Endothelial cell (in vitro differentiated cells): ENCODE measurements at regions not wholly inside any gene's neighbourhood (a gene's known extent, or its start where the extent isn't known, plus 50 kb on each side); places are given as distances from the start of the nearest gene placed in this dataset.

ENCODE experiments used
- DNase-seq: peaks from one replicate; pipeline ENCODE4 v3.0.0; 2021; ENCODE audit warnings: low spot score
- H3K27ac Mint-ChIP-seq: one replicate; pipeline ENCODE4 v1.8.0; 2021; ENCODE audit warnings: mixed read lengths, inconsistent platforms; ENCODE audit not compliant: unreplicated experiment
- H3K27me3 Mint-ChIP-seq: one replicate; pipeline ENCODE4 v1.8.0; 2021; ENCODE audit warnings: mild to moderate bottlenecking, moderate library complexity, mixed read lengths, inconsistent platforms; ENCODE audit not compliant: unreplicated experiment
- H3K36me3 Mint-ChIP-seq: one replicate; pipeline ENCODE4 v1.8.0; 2021; ENCODE audit warnings: mild to moderate bottlenecking, low read depth, mixed read lengths, inconsistent platforms; ENCODE audit not compliant: unreplicated experiment
- H3K4me1 Mint-ChIP-seq: one replicate; pipeline ENCODE4 v1.8.0; 2021; ENCODE audit warnings: mild to moderate bottlenecking, mixed read lengths, inconsistent platforms; ENCODE audit not compliant: unreplicated experiment
- H3K4me3 Mint-ChIP-seq: one replicate; pipeline ENCODE4 v1.8.0; 2021; ENCODE audit warnings: mild to moderate bottlenecking, mixed read lengths, inconsistent platforms; ENCODE audit not compliant: unreplicated experiment
- H3K9me3 Mint-ChIP-seq: one replicate; pipeline ENCODE4 v1.8.0; 2021; ENCODE audit warnings: mixed read lengths, inconsistent platforms; ENCODE audit not compliant: unreplicated experiment
- CTCF ChIP-seq: fragments of 200-600 bp; sonication (generic); IDR thresholded peaks from one replicate; pipeline ENCODE4 v1.5.0; 2021; ENCODE audit warnings: antibody characterized with exemption; ENCODE audit not compliant: unreplicated experiment

- Mint-ChIP-seq H3K27me3 (peaks cover 2% of the 10 kb centered on the region), H3K27ac (no peak overlapping the region), H3K4me3 (no peak overlapping the region), H3K36me3 (no peaks in the 10 kb centered on the region), H3K9me3 (no peaks in the 10 kb centered on the region), H3K4me1 (no peaks in the 10 kb centered on the region)
- no peak for DNase-seq
- TF ChIP-seq CTCF, result no peak
Observed at GRCh38 chr21:41605934-41606285, 98.0 kb upstream of the TMPRSS2 start.

GRCh38 chr21:41605178-41605933 lies 97.4 kb upstream of the TMPRSS2 start:
- no peak for DNase-seq
- Mint-ChIP-seq H3K27ac (no peak overlapping the region), H3K4me1 (no peaks in the 10 kb centered on the region), H3K27me3 (peaks cover 2% of the 10 kb centered on the region), H3K36me3 (no peaks in the 10 kb centered on the region), H3K9me3 (no peaks in the 10 kb centered on the region), H3K4me3 (no peak overlapping the region)
- TF ChIP-seq CTCF, result no peak

- peaks cover 4% of the 10 kb centered on the region for H3K27me3 Mint-ChIP-seq
- H3K4me3 Mint-ChIP-seq, result no peak overlapping the region
- no peak overlapping the region for H3K27ac Mint-ChIP-seq
- no peaks in the 10 kb centered on the region for H3K4me1 Mint-ChIP-seq
- no peak for DNase-seq
- H3K9me3 Mint-ChIP-seq, result no peaks in the 10 kb centered on the region
- TF ChIP-seq CTCF, result no peak
- H3K36me3 Mint-ChIP-seq, result no peaks in the 10 kb centered on the region
Observed at GRCh38 chr21:41604583-41605041, 96.7 kb upstream of the TMPRSS2 start.

GRCh38 chr21:41603476-41603875 lies 95.5 kb upstream of the TMPRSS2 start:
- no peaks in the 10 kb centered on the region for H3K4me1 Mint-ChIP-seq
- no peak overlapping the region for H3K27ac Mint-ChIP-seq
- no peaks in the 10 kb centered on the region for H3K9me3 Mint-ChIP-seq
- no peak overlapping the region for H3K4me3 Mint-ChIP-seq
- no peak for DNase-seq
- no peaks in the 10 kb centered on the region for H3K36me3 Mint-ChIP-seq
- TF ChIP-seq CTCF, result no peak
- H3K27me3 Mint-ChIP-seq, result peaks cover 7% of the 10 kb centered on the region

- no peaks in the 10 kb centered on the region for H3K9me3 Mint-ChIP-seq
- H3K27ac Mint-ChIP-seq, result no peak overlapping the region
- H3K36me3 Mint-ChIP-seq, result no peaks in the 10 kb centered on the region
- H3K4me1 Mint-ChIP-seq, result no peaks in the 10 kb centered on the region
- H3K4me3 Mint-ChIP-seq, result no peak overlapping the region
- H3K27me3 Mint-ChIP-seq, result peaks cover 9% of the 10 kb centered on the region
- TF ChIP-seq CTCF, result no peak
- no peak for DNase-seq
Observed at GRCh38 chr21:41602531-41602930, 94.6 kb upstream of the TMPRSS2 start.
